Keratinocyte (primary cell): ENCODE measurements at regions not wholly inside any gene's neighbourhood (a gene's known extent, or its start where the extent isn't known, plus 50 kb on each side); places are given as distances from the start of the nearest gene placed in this dataset.

ENCODE experiments used
- DNase-seq: peaks from one replicate; pipeline ENCODE4 v3.0.0-alpha.2; 2011; ENCODE audit warnings: low read depth, missing footprints, low spot score
- FAIRE-seq: peaks from 2 replicates; lab custom pipeline; 2011; peaks lifted over from hg19 to GRCh38; lab: Jason Lieb, UNC
- H2AFZ ChIP-seq: 2 replicates; pipeline ENCODE4 v1.6.0; 2012; ENCODE audit warnings: low read length, control low read depth, inconsistent platforms; ENCODE audit not compliant: control insufficient read depth
- H3K27ac ChIP-seq: 2 replicates; pipeline ENCODE4 v1.5.1; 2011; ENCODE audit warnings: low read length; ENCODE audit not compliant: control insufficient read depth, insufficient read depth
- H3K27me3 ChIP-seq: 3 replicates; pipeline ENCODE4 v1.6.0; 2011; ENCODE audit warnings: low read length; ENCODE audit not compliant: control insufficient read depth, insufficient read depth; ENCODE audit errors: extremely low read depth
- H3K36me3 ChIP-seq, 2 experiments: 2 replicates in 1 of 2; 3 replicates in 1 of 2; pipeline ENCODE4 v1.5.1; 2011; ENCODE audit warnings: low read length in 2 of 2, mild to moderate bottlenecking in 1 of 2; ENCODE audit not compliant: control insufficient read depth in 2 of 2, insufficient read depth in 2 of 2; ENCODE audit errors: extremely low read depth in 1 of 2
- H3K4me1 ChIP-seq: 3 replicates; pipeline ENCODE4 v1.5.1; 2011; ENCODE audit warnings: low read length; ENCODE audit not compliant: control insufficient read depth, insufficient read depth; ENCODE audit errors: extremely low read depth
- H3K4me2 ChIP-seq: 3 replicates; pipeline ENCODE4 v1.6.0; 2011; ENCODE audit warnings: low read depth, low read length; ENCODE audit not compliant: control insufficient read depth, insufficient read depth; ENCODE audit errors: extremely low read depth
- H3K4me3 ChIP-seq, 3 experiments: fragments of 200-600 bp in 1 of 3; sonication (generic) in 1 of 3; 2 replicates in 2 of 3; 3 replicates in 1 of 3; pipeline ENCODE4 v1.5.1; 2011 to 2016; ENCODE audit warnings: low read length in 3 of 3, mild to moderate bottlenecking in 3 of 3, control low read depth in 2 of 3, inconsistent platforms in 1 of 3, low read depth in 1 of 3, mixed read lengths in 1 of 3, mixed run types in 1 of 3, moderate library complexity in 1 of 3; ENCODE audit not compliant: control insufficient read depth in 2 of 3, insufficient read depth in 2 of 3; ENCODE audit errors: extremely low read depth in 1 of 3
- H3K79me2 ChIP-seq: 2 replicates; pipeline ENCODE4 v1.6.0; 2012; ENCODE audit warnings: low read length; ENCODE audit not compliant: control insufficient read depth, insufficient read depth
- H3K9ac ChIP-seq: 3 replicates; pipeline ENCODE4 v1.6.0; 2011; ENCODE audit warnings: low read length; ENCODE audit not compliant: control insufficient read depth, insufficient read depth; ENCODE audit errors: extremely low read depth
- H3K9me1 ChIP-seq: 3 replicates; pipeline ENCODE4 v1.6.0; 2011; ENCODE audit warnings: low read length; ENCODE audit not compliant: control insufficient read depth, insufficient read depth; ENCODE audit errors: extremely low read depth
- H3K9me3 ChIP-seq: 2 replicates; pipeline ENCODE4 v1.5.1; 2012; ENCODE audit warnings: low read depth, low read length; ENCODE audit not compliant: control insufficient read depth
- H4K20me1 ChIP-seq: 3 replicates; pipeline ENCODE4 v1.6.0; 2011; ENCODE audit warnings: low read length; ENCODE audit not compliant: control insufficient read depth, insufficient read depth; ENCODE audit errors: extremely low read depth
- CTCF ChIP-seq, 3 experiments: IDR thresholded peaks in 1 of 3; conservative IDR thresholded peaks in 1 of 3; optimal IDR thresholded peaks in 1 of 3; 2 replicates in 2 of 3; 3 replicates in 1 of 3; pipeline versions ENCODE3 to v1.5.1; 2011; ENCODE audit warnings: low read length in 3 of 3, mild to moderate bottlenecking in 3 of 3, moderate library complexity in 2 of 3, control low read depth in 1 of 3, inconsistent platforms in 1 of 3; ENCODE audit not compliant: insufficient read depth in 2 of 3; ENCODE audit errors: extremely low read depth in 1 of 3
- EZH2 ChIP-seq: IDR thresholded peaks from one replicate; pipeline ENCODE4 v1.6.1; 2012; ENCODE audit warnings: inconsistent platforms, mild to moderate bottlenecking, low read length, moderate library complexity
- dilution Hi-C: fragments of 300-500 bp; cut with MboI; formaldehyde crosslinking; loops from one replicate; pipeline ENCODE4 v1.7.0; 2020; ENCODE audit warnings: low sequenced_read_pairs; ENCODE audit not compliant: extremely low pct_ligation_motif_present

GRCh38 chr15:70320077-70320476, 222.4 kb upstream of the TLE3 start:
- Histone ChIP-seq H3K36me3 (no peaks in the 10 kb centered on the region), H3K9ac (no peak overlapping the region), H3K9me1 (no peaks in the 10 kb centered on the region), H3K27ac (no peak overlapping the region), H3K4me1 (peaks cover 16% of the 10 kb centered on the region), H3K79me2 (no peaks in the 10 kb centered on the region), H3K27me3 (peaks cover 8% of the 10 kb centered on the region), H3K9me3 (no peaks in the 10 kb centered on the region), H3K4me3 (no peak overlapping the region), H2AFZ (no peak overlapping the region), H4K20me1 (no peaks in the 10 kb centered on the region), H3K4me2 (no peak overlapping the region)
- FAIRE-seq (no peak), DNase-seq (no peak)
- TF ChIP-seq EZH2 (no peak), CTCF (optimal IDR thresholded peaks at IDR 0.05 in 1 of 3, IDR thresholded peaks at IDR 0.05 in 1 of 3, conservative IDR thresholded peaks at IDR 0.05 in 1 of 3; ENCODE audit: extremely low read depth in 1 of 3, insufficient read depth in 2 of 3, low read length in 3 of 3) (no peak)
- dilution Hi-C loops: no loop called here

GRCh38 chr15:70319466-70319865, 221.7 kb upstream of the TLE3 start:
- Histone ChIP-seq H3K79me2 (no peaks in the 10 kb centered on the region), H3K36me3 (no peaks in the 10 kb centered on the region), H2AFZ (no peak overlapping the region), H3K9ac (no peak overlapping the region), H3K9me1 (no peaks in the 10 kb centered on the region), H3K4me2 (no peak overlapping the region), H3K4me3 (no peak overlapping the region), H4K20me1 (no peaks in the 10 kb centered on the region), H3K4me1 (peaks cover 16% of the 10 kb centered on the region), H3K27ac (no peak overlapping the region), H3K27me3 (peaks cover 8% of the 10 kb centered on the region), H3K9me3 (no peaks in the 10 kb centered on the region)
- FAIRE-seq (no peak), DNase-seq (no peak)
- TF ChIP-seq EZH2: no peak
- TF ChIP-seq CTCF (optimal IDR thresholded peaks at IDR 0.05 in 1 of 3, IDR thresholded peaks at IDR 0.05 in 1 of 3, conservative IDR thresholded peaks at IDR 0.05 in 1 of 3; ENCODE audit: extremely low read depth in 1 of 3, insufficient read depth in 2 of 3, low read length in 3 of 3): no peak
- dilution Hi-C loops: no loop called here
